WI38 (cell line): ENCODE measurements at regions not wholly inside any gene's neighbourhood (a gene's known extent, or its start where the extent isn't known, plus 50 kb on each side); places are given as distances from the start of the nearest gene placed in this dataset.

Source experiments
- H3K4me3 ChIP-seq: 2 replicates; pipeline ENCODE4 v1.5.1; 2011; ENCODE audit warnings: low read depth, mild to moderate bottlenecking, control low read depth, low read length
- CTCF ChIP-seq: IDR thresholded peaks from 2 replicates; pipeline ENCODE4 v1.5.1; 2012; ENCODE audit warnings: low read depth, mild to moderate bottlenecking, control low read depth, low read length

GRCh38 chr3:44030687-44031305 lies 210.9 kb upstream of the TOPAZ1 start:
- TF ChIP-seq CTCF, result no peak
- H3K4me3 ChIP-seq, result no peak overlapping the region

- TF ChIP-seq CTCF, result no peak
- H3K4me3 ChIP-seq, result no peak overlapping the region
Observed at GRCh38 chr3:44031387-44032380, 210.0 kb upstream of the TOPAZ1 start.

GRCh38 chr3:44032487-44032886 lies 209.2 kb upstream of the TOPAZ1 start:
- H3K4me3 ChIP-seq, result no peak overlapping the region
- TF ChIP-seq CTCF, result no peak

- TF ChIP-seq CTCF, result no peak
- H3K4me3 ChIP-seq, result no peak overlapping the region
Observed at GRCh38 chr3:44033123-44033522, 208.6 kb upstream of the TOPAZ1 start.

- H3K4me3 ChIP-seq, result no peak overlapping the region
- no peak for TF ChIP-seq CTCF
Observed at GRCh38 chr3:44036850-44037249, 204.8 kb upstream of the TOPAZ1 start.

- TF ChIP-seq CTCF, result no peak
- no peak overlapping the region for H3K4me3 ChIP-seq
Observed at GRCh38 chr3:44039006-44039405, 202.7 kb upstream of the TOPAZ1 start.

GRCh38 chr3:44041726-44042125 lies 200.0 kb upstream of the TOPAZ1 start:
- no peak for TF ChIP-seq CTCF
- no peak overlapping the region for H3K4me3 ChIP-seq
